ENCODE measurements at regions not wholly inside any gene's neighbourhood (a gene's known extent, or its start where the extent isn't known, plus 50 kb on each side); places are given as distances from the start of the nearest gene placed in this dataset.

GRCh38 chr7:119233015-119233414 lies 1008.5 kb downstream of the ANKRD7 start:
- no peak for TF ChIP-seq CTCF (IDR thresholded peaks at IDR 0.05; ENCODE audit: insufficient read depth, low read length)
- TF ChIP-seq GABPA (IDR thresholded peaks at IDR 0.05; ENCODE audit: low read depth) = no peak
